Ecto neural progenitor cell (in vitro differentiated cells): ENCODE measurements at regions not wholly inside any gene's neighbourhood (a gene's known extent, or its start where the extent isn't known, plus 50 kb on each side); places are given as distances from the start of the nearest gene placed in this dataset.

Experiments
- DNase-seq: peaks from one replicate; pipeline ENCODE4 v3.0.0-alpha.2; 2018; ENCODE audit warnings: low spot score

DNA sequence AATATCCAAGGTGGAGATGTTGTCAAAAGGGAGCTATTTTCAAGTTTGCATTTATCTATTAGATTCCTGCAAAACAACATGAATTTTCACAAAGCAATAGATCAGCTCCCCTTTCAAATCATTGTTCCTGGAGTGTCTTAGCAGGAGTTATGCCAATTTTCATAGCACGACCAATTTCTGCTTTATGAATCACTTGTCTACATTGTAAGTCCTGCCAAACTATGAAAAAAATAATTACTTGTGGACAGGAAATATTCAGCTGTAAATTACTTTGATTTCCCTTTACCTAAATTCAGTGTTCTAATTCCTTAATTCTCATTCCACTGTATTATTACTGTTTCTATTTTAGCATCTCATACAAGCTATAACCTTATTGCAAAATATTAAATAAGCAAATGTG, 1289.6 kb downstream of the NSUN3 start:
- no peak for DNase-seq

DNA sequence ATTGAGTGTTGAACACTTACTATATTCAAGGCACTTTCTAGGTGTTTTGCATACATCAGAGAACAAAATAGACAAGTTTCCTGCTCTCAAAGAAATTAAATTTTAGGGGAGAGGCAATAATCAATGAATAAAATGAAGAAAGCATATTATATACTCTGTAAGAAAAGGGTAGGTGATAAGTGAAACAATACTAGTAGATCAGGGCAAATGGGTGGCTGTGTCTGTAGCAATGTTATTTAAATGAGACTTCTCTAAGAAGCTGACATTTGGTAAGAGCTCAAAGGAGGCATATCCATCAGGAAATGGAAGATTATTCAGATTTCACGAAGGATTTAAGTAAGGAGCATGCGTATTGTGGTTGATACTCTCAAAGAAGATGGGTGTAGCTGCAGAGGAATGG, 1291.6 kb downstream of the NSUN3 start:
- no peak for DNase-seq

DNA sequence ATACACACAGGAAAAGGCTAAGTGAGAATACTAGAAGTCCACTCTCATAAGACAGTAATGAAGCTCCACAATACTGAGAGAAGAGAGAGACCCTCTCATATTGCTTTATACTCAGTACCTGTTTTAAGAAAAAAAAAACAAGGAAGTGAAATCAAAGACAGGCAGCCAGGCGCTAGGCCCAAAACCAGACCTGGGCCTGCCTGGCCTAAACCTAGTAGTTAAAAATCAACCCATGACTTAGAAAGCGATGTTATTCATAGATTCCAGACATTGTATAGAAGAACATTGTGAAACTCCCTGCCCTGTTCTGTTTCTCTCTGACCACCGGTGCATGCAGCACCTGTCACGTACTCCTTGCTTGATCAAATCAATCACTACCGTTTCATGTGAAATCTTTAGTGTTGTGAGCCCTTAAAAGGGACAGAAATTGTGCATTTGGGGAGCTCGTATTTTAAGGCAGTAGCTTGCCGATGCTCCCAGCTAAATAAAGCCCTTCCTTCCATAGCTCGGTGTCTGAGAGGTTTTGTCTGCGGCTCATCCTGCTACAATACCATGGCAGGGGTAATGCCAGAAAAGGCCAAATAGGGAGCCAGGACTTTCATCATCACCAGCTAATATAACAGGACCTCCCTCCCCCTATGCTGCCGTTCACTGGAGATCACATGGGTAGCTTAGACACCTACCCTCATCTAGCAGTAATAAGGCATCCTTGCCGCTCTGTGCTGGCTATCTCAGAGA, 1294.1 kb downstream of the NSUN3 start:
- DNase-seq = no peak

DNA sequence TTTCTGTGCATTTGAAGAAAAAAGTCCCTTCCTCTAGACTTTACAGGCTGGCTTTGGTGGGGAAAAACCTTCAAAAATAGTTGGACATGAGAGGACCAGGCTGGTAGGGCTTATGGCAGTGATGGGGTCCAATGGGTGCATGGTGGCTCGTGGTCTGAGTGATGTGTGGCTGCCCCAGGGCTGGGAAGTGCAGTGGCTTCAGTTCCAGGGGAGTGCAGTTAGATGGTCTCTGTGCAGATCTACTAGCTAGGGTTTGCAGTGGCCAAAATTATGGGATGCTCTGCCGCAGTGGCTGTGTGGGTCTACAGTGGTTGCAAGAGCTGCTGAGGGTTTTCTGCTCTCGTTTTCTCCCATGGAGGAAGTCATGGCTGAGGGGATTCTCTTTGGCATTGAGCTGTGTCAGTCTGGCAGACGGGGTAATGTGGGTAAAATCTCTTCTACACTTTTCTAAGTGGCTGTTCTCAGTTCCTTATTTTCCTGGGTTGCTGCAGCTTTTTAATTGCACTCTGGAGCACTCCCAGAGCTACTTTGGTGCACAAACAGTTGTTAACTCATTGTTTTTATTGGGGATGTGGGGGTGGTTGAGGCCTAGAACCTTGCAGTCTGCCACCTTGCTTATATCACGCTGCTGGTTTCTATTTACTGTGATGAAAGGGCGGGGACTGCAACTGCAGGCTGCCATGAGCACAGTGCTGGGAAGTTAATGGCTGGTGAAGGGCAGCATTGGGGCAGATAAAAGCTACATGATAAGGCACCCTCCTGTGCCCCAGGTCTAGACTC, 1324.6 kb downstream of the NSUN3 start:
- DNase-seq = no peak

DNA sequence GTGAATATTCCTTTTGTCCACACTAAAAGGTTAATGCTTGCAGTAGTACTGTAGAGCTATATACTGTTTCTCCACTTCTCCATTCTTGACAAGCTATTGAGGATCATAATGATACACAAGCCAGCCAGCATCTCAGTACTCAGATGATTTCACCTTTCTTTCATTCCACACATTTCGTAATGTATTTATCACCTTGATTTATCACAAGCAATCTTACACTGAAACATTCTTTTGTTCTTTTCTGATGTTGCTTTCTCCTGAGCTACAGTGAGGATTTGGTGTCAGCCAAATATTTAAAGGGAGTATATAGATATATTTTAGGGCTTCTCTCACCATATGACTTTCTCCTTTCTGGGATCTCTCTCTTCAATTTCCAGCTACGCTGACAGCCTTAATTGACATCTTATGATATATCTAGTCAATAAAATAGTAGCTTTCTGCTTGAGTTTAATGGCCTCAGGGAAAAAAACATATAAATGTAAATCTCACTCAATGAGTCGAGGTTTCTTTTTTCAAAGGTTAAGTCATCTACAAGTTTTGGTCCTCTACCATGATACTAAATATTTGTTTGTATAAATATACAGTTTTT, 1327.0 kb downstream of the NSUN3 start:
- DNase-seq = no peak

DNA sequence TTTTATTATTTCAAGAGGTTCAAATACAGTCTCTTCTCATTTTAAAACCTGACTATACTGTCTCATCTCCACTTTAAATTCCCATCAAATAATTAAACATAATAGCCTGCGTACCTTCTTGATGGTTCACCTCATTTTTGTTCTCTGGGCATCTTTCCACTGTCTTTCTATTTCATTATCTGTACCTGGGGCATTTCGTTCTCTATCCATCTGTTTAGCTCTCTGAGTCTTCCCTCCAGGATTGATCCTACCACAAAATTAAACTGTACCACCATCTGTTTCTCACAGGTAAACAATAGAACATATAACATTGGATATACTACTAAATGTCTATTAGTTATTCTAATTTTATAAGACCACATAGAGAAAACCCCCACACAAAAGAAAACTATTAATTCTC, 1331.4 kb downstream of the NSUN3 start:
- DNase-seq = no peak

DNA sequence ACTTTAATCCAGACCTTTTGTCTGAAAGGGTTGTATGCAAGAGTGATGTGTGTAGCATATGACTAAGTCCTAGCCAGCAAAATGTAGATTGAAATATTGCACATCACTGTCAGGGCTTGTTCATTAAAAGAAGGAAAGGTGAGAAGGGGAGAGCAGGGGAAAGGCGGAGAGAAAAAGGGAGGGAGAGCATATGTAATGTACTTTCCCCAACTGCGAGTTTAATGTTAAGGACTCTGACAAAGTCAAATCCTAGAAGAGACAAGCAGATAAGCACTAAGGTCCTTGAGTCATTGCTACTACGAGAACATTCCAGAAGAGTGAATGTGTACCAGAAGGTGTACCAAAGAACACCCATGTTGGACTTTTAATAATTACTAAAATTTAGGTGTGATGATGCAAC, 1336.7 kb downstream of the NSUN3 start:
- no peak for DNase-seq

DNA sequence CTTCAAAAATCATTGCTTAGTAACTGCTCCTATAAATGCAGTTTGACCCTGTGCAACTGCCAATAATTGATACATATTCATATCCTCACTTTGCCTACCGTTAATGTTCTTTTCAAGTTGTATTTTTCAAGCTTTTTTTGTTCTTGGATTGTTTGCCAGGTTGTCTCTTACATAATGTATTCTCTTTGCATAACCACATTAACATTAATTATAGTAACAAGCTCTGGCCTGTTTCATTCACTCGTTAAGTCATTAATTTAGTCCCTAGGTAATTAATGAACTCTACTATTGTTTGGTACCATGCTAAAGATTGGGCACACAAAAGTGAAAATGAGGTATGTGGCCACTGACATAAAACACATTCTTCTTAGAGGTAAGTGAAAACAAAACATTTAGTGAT, 1338.8 kb downstream of the NSUN3 start:
- no peak for DNase-seq

DNA sequence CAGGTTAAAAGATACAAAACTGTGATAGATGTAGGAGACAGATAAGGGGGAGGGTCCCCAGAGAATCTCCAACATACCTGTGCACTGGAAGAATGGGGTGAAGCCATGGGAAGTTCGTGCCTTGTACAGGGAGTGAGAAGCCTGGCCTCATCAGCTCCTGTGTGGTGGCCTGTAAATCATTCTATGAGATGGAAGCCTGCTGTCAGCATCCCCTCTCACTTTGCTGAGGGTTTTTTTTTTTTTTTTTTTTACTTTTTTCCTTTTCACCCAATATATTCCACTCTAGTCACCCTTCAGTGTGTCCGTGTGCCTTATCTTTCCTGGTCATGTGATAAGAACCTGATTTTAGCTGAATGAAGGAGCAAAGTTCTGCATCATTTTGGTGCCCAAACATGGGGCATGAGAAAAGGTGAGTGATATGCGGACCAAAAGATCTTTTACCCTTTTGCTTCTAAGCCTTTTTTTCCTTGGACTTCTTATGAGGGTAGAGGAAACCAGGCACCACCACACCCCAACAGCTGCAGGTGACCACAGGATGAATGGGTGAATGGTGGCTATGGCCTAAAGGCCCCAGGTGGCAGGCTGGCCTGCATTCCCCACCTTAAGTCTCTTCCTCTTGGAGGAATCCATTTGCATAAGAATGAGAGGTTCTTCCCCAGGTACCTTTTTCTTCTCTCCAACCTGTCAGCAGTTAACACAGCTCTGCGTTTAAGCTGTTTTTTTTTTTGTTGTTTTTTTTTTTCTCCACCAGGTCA, 1345.0 kb downstream of the NSUN3 start:
- no peak for DNase-seq

DNA sequence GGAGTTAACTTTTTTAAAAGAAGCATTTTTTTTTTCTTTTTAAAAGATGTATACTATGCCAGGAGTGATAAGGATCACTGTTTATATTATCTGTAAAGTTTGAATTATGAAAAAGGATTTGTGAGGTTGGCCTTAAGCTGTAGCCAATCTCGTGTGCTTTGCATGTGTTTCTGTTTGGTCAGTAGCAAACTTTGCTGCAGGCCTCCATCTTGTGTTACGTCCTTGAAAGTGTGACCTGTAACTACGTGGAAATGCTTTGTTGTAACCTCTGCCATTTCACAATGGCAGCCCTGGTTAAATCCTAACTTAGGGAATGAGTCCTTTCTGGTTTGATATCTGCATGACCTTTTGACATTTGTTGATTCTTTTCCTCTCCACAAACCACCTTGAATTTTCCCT, 1345.6 kb downstream of the NSUN3 start:
- no peak for DNase-seq

DNA sequence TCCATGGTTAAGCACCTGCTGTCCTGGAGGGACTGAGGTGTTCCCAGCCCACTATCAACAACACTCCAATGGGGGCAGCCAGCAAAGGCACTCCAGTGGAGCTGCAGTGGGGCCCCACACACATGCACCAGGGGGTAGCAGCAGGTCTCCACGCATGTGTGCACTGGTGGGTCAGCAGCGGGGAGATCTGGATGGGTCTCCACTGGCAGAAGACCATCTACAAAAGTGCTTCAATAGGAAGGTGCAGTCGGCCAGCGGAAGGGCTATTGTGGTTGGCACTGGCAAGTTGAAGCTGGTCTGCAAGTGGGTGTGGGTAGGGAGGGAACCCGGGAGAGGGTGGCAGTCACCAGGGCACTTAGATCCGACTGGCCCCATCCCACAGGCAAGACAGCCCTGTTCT, 1355.4 kb downstream of the NSUN3 start:
- DNase-seq = no peak

DNA sequence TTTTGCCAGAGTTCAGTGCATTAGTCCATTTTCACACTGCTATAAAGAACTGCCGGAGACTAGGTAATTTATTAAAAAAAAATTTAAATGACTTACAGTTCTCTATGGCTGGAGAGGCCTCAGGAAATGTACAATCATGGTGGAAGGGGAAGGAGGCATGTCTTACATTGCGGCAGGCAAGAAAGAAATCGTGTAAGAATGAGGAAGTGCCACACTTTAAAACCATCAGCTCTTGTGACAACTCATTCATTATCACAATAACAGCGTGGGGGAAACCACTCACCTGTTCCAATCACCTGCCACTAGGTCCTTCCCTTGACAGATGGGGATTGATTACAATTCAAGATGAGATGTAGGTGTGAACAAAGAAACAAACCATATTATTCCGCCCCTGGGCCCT, 1361.4 kb downstream of the NSUN3 start:
- no peak for DNase-seq

DNA sequence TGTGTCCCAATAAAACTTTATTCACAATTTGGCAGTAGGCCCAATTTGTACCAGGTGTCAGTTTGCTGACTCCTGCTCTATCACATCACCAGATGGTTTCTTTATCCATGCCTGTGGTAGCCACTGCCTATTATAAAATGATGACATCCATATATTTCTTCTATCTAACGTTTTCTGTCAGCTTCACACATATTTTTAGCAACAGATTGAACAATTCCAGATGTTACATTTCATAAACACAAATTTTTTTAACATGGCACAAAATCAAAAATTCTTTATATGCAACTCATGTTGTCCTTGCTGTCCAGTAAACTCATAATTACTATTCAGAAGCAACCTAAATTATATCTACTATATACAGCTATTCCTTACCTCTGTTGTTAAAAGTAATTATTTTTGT, 1371.6 kb downstream of the NSUN3 start:
- DNase-seq = no peak

DNA sequence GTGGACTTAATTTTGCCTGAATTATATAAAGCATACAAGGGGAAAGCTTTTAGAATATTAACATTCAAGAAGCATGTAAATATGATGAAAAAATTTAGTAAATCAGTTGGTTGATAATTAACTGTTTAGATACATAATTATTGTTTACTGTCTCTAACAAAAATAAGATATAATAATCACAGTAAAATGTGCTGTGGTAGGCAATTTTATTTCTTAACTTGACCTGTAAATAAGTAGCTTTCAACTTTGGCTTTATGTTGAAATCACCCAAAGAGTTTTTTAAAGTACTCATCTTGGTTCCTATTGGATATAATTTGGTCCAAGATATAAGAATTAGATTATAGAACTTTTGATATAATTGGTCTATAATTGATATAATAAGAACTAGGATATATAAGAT, 1374.5 kb downstream of the NSUN3 start:
- no peak for DNase-seq

DNA sequence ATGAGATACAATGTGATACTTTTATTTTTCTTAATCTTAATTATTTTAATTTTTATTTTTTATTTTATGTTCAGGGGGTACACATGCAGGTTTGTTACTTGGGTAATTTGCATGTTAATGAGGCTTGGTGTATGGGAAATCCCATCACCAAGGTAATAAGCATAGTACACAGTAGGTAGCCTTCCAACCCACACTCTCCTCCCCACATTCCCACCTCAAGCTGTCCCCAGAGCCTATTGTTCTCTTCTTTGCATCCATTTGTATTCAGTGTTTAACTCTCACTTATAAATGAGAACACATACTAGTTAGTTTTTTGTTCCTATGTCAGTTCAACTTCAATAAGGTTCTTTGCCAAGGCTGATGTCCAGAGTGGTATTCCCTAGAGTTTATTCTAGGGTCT, 1375.4 kb downstream of the NSUN3 start:
- no peak for DNase-seq

DNA sequence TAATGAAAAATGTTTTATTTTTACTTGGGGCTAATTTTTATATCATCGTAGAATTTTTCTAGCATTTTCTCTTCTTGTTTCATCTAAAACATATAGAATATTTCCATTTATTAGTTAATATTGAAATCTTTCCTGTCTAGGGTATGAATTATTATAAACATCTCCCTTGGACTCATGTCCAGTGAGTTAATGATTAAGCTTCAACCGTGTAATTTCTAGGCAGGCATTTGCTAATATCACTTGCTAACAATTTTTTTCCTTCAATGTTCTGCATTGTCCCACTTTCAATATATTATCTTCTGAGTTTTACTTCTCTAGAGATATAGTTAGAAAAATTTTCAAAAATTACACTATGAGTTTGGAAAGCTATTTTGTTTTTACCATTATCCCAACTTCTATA, 1371.6 kb upstream of the EPHA6 start:
- DNase-seq = no peak

DNA sequence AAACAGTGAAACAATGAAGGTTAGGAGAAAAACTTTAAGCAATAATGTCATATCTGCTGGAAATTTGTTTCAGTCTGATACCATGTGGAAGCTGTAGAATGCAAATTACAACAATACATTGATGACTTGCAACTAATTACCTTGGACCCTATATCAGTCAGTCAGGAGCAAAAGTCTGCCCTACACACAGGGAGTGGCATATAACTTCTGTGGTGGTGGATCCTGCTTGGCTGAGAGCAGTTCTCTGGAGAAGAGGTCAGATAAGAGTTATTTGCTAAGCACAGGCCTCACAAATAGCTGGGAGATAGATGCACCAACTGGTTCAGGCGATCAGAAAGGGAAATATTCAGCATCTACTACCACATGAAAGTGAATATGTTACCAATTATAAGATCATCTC, 1364.6 kb upstream of the EPHA6 start:
- DNase-seq = no peak

DNA sequence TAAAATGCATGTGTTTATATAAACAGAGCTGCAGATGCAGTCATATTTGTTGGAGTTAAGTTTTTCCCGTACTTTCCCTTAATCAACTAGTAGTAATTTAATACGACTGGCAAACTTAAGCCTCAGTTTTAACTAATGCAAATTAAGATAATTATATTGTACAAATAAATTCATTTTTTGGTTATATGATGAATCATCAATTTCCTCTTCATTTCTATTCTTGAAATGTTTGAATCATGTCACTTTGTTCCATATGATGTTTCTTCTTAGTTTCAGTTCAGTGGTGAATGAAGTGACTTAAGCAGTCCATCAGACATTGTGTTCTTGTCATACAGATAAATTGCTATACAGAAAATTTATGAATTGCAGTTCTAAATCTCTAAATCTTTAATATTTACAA, 1361.2 kb upstream of the EPHA6 start:
- no peak for DNase-seq

DNA sequence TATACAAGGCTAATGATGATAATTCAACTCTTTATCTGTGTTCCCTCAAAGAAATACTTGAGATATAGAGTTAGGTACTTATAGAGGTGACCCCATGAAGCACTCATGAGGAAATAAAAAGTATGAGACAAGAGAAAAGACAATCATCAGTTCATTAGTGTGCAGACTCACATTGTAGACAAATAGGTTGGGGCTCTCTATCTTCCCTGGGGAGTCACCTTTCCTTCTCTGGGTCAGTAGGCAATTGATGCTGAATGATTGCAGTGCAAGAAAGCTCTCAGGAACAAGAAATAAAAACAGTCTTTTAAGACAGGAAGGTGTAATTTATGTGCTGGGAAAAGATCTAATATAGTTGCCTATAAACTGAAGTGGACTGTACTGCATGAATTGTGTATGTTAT, 1357.6 kb upstream of the EPHA6 start:
- DNase-seq = no peak

DNA sequence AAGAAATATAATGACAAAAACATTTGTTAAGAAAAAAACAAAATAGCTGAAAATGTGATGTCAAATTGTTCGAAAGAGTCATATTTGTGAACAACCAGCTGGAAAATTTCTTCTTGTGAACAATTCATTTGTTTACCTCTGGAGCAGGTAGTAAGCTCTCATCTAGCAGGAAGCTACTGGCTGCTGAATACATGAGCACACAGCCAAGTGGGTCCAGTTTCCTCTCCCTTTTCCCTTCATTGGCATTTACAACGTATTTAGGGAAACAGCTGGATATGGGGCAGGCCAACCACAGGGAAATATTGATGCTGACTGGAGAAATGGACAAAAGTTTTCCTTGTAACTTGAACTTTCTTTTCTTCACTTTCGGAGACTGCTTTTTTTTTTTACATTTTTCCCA, 1354.7 kb upstream of the EPHA6 start:
- DNase-seq = no peak

DNA sequence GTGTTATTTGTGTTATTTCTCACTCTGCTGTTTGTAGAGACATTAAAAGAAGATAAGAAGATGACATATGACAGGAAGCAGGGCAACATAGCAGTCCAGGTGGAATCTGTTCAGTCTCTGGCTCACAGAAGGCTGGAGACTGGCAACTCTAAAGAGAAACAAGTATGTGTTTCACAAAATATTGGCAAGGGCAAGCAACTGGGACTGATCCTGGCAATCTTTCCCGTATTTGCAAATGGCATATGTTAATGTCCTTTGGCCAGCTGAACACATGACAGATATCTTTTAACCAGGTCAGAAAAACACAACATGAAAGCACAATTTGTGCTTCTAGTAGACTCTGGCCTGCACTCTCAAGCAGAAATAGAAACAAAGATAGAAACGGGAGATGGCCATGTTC, 1354.1 kb upstream of the EPHA6 start:
- no peak for DNase-seq

DNA sequence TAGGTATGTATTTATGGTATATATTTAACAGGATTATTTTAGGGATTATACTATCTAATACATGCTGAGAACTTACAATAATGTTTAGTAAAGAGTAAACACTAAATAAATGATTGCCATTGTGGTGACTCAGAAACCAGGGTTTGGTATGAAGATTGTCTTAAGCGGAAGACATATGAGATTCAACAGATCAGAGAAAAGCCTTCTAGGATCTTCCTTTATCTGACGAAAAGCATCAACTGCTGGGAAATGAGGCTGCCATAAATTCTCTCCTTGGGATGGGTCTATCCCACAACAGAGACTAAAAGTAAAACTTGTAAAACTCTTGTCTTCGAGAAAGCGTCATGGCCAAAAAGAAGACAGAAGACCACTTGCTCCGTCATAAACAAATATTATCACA, 1352.2 kb upstream of the EPHA6 start:
- DNase-seq = no peak

DNA sequence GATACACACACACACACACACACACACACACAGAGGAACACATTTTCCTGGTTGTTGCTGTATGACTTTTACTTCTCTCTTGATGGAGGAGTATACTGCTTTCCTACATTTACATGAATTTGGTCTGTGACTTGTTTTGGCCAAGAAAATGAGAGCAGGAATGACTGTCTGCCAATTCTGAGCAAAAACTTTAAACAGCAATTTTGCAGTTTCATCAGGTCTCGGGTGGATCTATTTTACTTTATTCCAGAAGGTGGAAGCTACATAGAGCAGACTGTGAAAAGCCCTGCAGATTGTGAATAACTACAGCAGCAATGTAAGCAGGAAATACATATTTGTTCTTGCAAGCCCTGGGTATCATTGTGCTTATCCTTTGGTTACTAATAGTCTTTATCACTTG, 1350.0 kb upstream of the EPHA6 start:
- no peak for DNase-seq
